AG09309 (cell line): ENCODE measurements at regions not wholly inside any gene's neighbourhood (a gene's known extent, or its start where the extent isn't known, plus 50 kb on each side); places are given as distances from the start of the nearest gene placed in this dataset.
"Not testable (repeated sequence)": the region's sequence is repeated elsewhere in the genome, so short reads cannot be mapped to it uniquely, and the experiment has no call there.

Source experiments
- DNase-seq: peaks from one replicate; pipeline ENCODE4 v3.0.0-alpha.2; 2010; ENCODE audit warnings: low read depth
- H3K4me3 ChIP-seq: 2 replicates; pipeline ENCODE4 v1.5.1; 2011; ENCODE audit warnings: mild to moderate bottlenecking, low read depth, low read length, moderate library complexity; ENCODE audit not compliant: control insufficient read depth
- CTCF ChIP-seq: IDR thresholded peaks from 2 replicates; pipeline ENCODE4 v1.5.1; 2011; ENCODE audit warnings: mild to moderate bottlenecking, low read depth, low read length, inconsistent platforms; ENCODE audit not compliant: insufficient read depth, control insufficient read depth; ENCODE audit errors: missing control alignments

GRCh38 chr6:76876922-76877553, 586.3 kb downstream of the HTR1B start:
- no peak for TF ChIP-seq CTCF
- H3K4me3 ChIP-seq, result no peak overlapping the region
- no peak for DNase-seq

GRCh38 chr6:76876430-76876829, 586.9 kb downstream of the HTR1B start:
- H3K4me3 ChIP-seq, DNase-seq: not testable (repeated sequence)

GRCh38 chr6:76867182-76867581, 596.1 kb downstream of the HTR1B start:
- TF ChIP-seq CTCF, result no peak
- H3K4me3 ChIP-seq, result no peak overlapping the region

GRCh38 chr6:76866091-76866915, 597.0 kb downstream of the HTR1B start:
- no peak for DNase-seq
- H3K4me3 ChIP-seq, result no peak overlapping the region
- TF ChIP-seq CTCF, result no peak

More at GRCh38 chr6:76867182-76867581, 596.1 kb downstream of the HTR1B start:
- DNase-seq, result no peak

- H3K4me3 ChIP-seq, result no peak overlapping the region
- no peak for TF ChIP-seq CTCF
- no peak for DNase-seq
These were observed 600.4 kb downstream of the HTR1B start for GRCh38 chr6:76862936-76863335.

- TF ChIP-seq CTCF, result peak; percentile 17
- DNase-seq, result no peak
- no peak overlapping the region for H3K4me3 ChIP-seq
These were observed 601.9 kb downstream of the HTR1B start for GRCh38 chr6:76861403-76861802.

- TF ChIP-seq CTCF, result no peak
- DNase-seq, result no peak
- no peak overlapping the region for H3K4me3 ChIP-seq
These were observed 607.2 kb downstream of the HTR1B start for GRCh38 chr6:76856065-76856464.
